ENCODE measurements at regions not wholly inside any gene's neighbourhood (a gene's known extent, or its start where the extent isn't known, plus 50 kb on each side); places are given as distances from the start of the nearest gene placed in this dataset.
A peak's percentile ranks its signal among the peaks of the same experiment; 100 is the strongest.
"Not testable (repeated sequence)": the region's sequence is repeated elsewhere in the genome, so short reads cannot be mapped to it uniquely, and the experiment has no call there.

DNA sequence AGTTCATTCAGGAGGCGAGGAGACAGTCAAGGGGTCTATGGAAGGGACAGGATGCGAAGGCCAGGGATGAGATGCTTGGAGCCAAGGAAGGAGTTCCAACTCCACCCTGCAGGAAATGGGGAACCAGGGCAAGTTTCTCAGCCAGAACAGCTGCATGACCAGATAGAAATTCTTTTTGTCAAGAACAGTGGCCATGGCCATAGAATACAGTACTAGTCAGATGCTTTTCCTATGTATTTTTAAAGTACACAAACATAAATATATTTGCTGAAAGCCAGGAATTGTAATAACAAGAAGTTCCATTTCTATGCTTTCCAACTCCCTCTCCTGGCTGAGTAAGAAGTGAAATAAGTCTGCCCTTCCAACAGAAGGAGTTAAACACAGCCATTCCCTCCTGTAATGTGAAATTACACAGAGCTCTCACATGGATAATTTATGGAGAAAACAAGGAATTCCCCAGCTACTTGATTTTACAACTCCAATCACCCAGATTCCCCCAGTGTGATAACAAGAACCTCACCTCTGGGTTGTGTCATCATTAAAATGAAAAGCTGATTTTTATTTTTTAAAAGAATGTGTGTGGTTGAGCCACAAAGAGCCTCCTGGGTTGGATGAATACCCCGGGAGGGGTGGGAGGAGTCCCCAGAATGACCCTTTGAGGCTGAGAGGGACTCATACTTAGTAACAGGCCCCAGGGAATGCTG is 124.6 kb upstream of the ARHGEF3 start:
- POLR2A ChIA-PET (ENCODE audit: unreplicated experiment), result no interaction called here
- H4K20me1 ChIP-seq (ENCODE audit: insufficient read depth), result no peaks in the 10 kb centered on the region
- intact Hi-C loops (cut with micrococcal nuclease; ENCODE audit: unreplicated experiment), result loop anchor here (5.0 kb wide), 1 partner anchor 114 kb away; no protein-coding TSS in a partner anchor
- BruUV-seq (replicated peaks), result no TSS peak
- H3K79me2 ChIP-seq (ENCODE audit: low read depth), result no peaks in the 10 kb centered on the region
- H3K9me2 ChIP-seq (ENCODE audit: insufficient read depth), result no peaks in the 10 kb centered on the region
- H3K36me3 ChIP-seq (ENCODE audit: low read depth), result 0 out of 2 replicates have a peak, but pooled peaks cover 3% of the 10 kb centered on the region
- no peak for TF ChIP-seq EZH2 (IDR thresholded peaks at IDR 0.05; ENCODE audit: low read depth)
- no peak for TF ChIP-seq CTCF (conservative IDR thresholded peaks at IDR 0.05)
- H2AFZ ChIP-seq, result no peak overlapping the region
- no peak overlapping the region for H3K27ac ChIP-seq
- DNase-seq, result peak in 1 of 2 experiments; percentile 17
- H3K4me2 ChIP-seq, result no peak overlapping the region
- CTCF ChIA-PET, result no interaction called here
- H3K4me1 ChIP-seq (replicated peaks; ENCODE audit: insufficient read depth), result peaks cover 22% of the 10 kb centered on the region
- H3K9me3 ChIP-seq (ENCODE audit: insufficient read depth, low read depth), result no peaks in the 10 kb centered on the region
- H3K27me3 ChIP-seq (ENCODE audit: insufficient read depth, low read depth), result no peaks in the 10 kb centered on the region
- no peak overlapping the region for H3K4me3 ChIP-seq
- peaks cover 3% of the 10 kb centered on the region; the same call in 1 of the 2 replicates for H3F3A ChIP-seq (ENCODE audit: insufficient read depth, low read depth)

- DNase-seq; H3K36me3 ChIP-seq (ENCODE audit: low read depth); H3K27ac ChIP-seq; H3K27me3 ChIP-seq (ENCODE audit: insufficient read depth, low read depth); H3F3A ChIP-seq (ENCODE audit: insufficient read depth, low read depth); BruUV-seq (replicated peaks); H3K9me3 ChIP-seq (ENCODE audit: insufficient read depth, low read depth); CTCF ChIA-PET; H3K9me2 ChIP-seq (ENCODE audit: insufficient read depth); H3K4me3 ChIP-seq; H3K4me2 ChIP-seq; POLR2A ChIA-PET (ENCODE audit: unreplicated experiment); H3K79me2 ChIP-seq (ENCODE audit: low read depth); H2AFZ ChIP-seq; H4K20me1 ChIP-seq (ENCODE audit: insufficient read depth): not testable (repeated sequence)
- intact Hi-C loops (cut with micrococcal nuclease; ENCODE audit: unreplicated experiment), result loop anchor here (5.0 kb wide), 1 partner anchor 112 kb away; no protein-coding TSS in a partner anchor
- H3K4me1 ChIP-seq (replicated peaks; ENCODE audit: insufficient read depth), result peaks cover 22% of the 10 kb centered on the region
These were observed 123.0 kb upstream of the ARHGEF3 start for GRCh38 chr3:56924700-56925099.

GRCh38 chr3:56923526-56924224 is 121.9 kb upstream of the ARHGEF3 start:
- CTCF ChIA-PET, result no interaction called here
- H3K27ac ChIP-seq, result peak overlapping the region; percentile 7; the same call in 1 of the 2 replicates
- H3K27me3 ChIP-seq (ENCODE audit: insufficient read depth, low read depth), result no peaks in the 10 kb centered on the region
- no peak overlapping the region for H2AFZ ChIP-seq
- no peaks in the 10 kb centered on the region for H3K9me3 ChIP-seq (ENCODE audit: insufficient read depth, low read depth)
- TF ChIP-seq CTCF (conservative IDR thresholded peaks at IDR 0.05) (no peak), EZH2 (IDR thresholded peaks at IDR 0.05; ENCODE audit: low read depth) (no peak)
- H3K4me1 ChIP-seq (replicated peaks; ENCODE audit: insufficient read depth), result peaks cover 21% of the 10 kb centered on the region
- H4K20me1 ChIP-seq (ENCODE audit: insufficient read depth), result no peaks in the 10 kb centered on the region
- 0 out of 2 replicates have a peak, but pooled peaks cover 3% of the 10 kb centered on the region for H3K36me3 ChIP-seq (ENCODE audit: low read depth)
- DNase-seq, result peak; percentile 48 to 83
- intact Hi-C loops (cut with micrococcal nuclease; ENCODE audit: unreplicated experiment), result no loop called here
- no TSS peak for BruUV-seq (replicated peaks)
- H3F3A ChIP-seq (ENCODE audit: insufficient read depth, low read depth), result peaks cover 3% of the 10 kb centered on the region; the same call in 1 of the 2 replicates
- peak overlapping the region; percentile 32; the same call in 1 of the 2 replicates for H3K4me2 ChIP-seq
- no peak overlapping the region for H3K4me3 ChIP-seq
- H3K9me2 ChIP-seq (ENCODE audit: insufficient read depth), result no peaks in the 10 kb centered on the region
- H3K79me2 ChIP-seq (ENCODE audit: low read depth), result no peaks in the 10 kb centered on the region
- POLR2A ChIA-PET (ENCODE audit: unreplicated experiment), result interaction anchor here (0.6 kb wide), 1 partner anchor 258 kb away, joined by 6 read pairs; no protein-coding TSS in a partner anchor
